Activated T-helper 1 cell treated with anti-CD3 and anti-CD28 coated beads, Interleukin-2, amount 50 U/mL, for 16 hours (primary cell): ENCODE measurements at regions not wholly inside any gene's neighbourhood (a gene's known extent, or its start where the extent isn't known, plus 50 kb on each side); places are given as distances from the start of the nearest gene placed in this dataset.

Source experiments
- DNase-seq, 2 donors: peaks; one replicate each; pipeline ENCODE4 v3.0.0-alpha.2; 2020; ENCODE audit warnings: low read depth in 1 of 2, low spot score in 1 of 2

GRCh38 chr2:181185421-181185820 is 205.0 kb downstream of the UBE2E3 start:
- no peak for DNase-seq

GRCh38 chr2:181185948-181186347 is 205.5 kb downstream of the UBE2E3 start:
- DNase-seq, result no peak

GRCh38 chr2:181188605-181189004 is 208.2 kb downstream of the UBE2E3 start:
- DNase-seq, result no peak

GRCh38 chr2:181189951-181190350 is 209.5 kb downstream of the UBE2E3 start:
- no peak for DNase-seq

GRCh38 chr2:181190711-181191110 is 210.3 kb downstream of the UBE2E3 start:
- DNase-seq, result no peak

GRCh38 chr2:181193550-181193949 is 213.1 kb downstream of the UBE2E3 start:
- DNase-seq, result no peak

GRCh38 chr2:181196401-181196800 is 216.0 kb downstream of the UBE2E3 start:
- DNase-seq, result no peak

GRCh38 chr2:181197140-181197760 is 216.8 kb downstream of the UBE2E3 start:
- DNase-seq, result no peak

GRCh38 chr2:181198183-181198864 is 217.9 kb downstream of the UBE2E3 start:
- no peak for DNase-seq

GRCh38 chr2:181203412-181203811 is 223.0 kb downstream of the UBE2E3 start:
- DNase-seq, result no peak

- DNase-seq, result no peak
Observed at GRCh38 chr2:181203916-181204315, 223.5 kb downstream of the UBE2E3 start.

- DNase-seq, result no peak
Observed at GRCh38 chr2:181218401-181218821, 238.0 kb downstream of the UBE2E3 start.

GRCh38 chr2:181223234-181223633 is 234.0 kb upstream of the ITGA4 start:
- no peak for DNase-seq

- DNase-seq, result no peak
Observed at GRCh38 chr2:181224866-181225265, 232.3 kb upstream of the ITGA4 start.

- no peak for DNase-seq
Observed at GRCh38 chr2:181228661-181229060, 228.5 kb upstream of the ITGA4 start.

GRCh38 chr2:181231151-181231550 is 226.0 kb upstream of the ITGA4 start:
- DNase-seq, result no peak

GRCh38 chr2:181231886-181232621 is 225.1 kb upstream of the ITGA4 start:
- DNase-seq, result no peak

GRCh38 chr2:181234487-181234891 is 222.7 kb upstream of the ITGA4 start:
- no peak for DNase-seq

- no peak for DNase-seq
Observed at GRCh38 chr2:181235011-181235410, 222.2 kb upstream of the ITGA4 start.

GRCh38 chr2:181235683-181236459 is 221.3 kb upstream of the ITGA4 start:
- no peak for DNase-seq

GRCh38 chr2:181239201-181239799 is 217.9 kb upstream of the ITGA4 start:
- no peak for DNase-seq
